ENCODE measurements at regions not wholly inside any gene's neighbourhood (a gene's known extent, or its start where the extent isn't known, plus 50 kb on each side); places are given as distances from the start of the nearest gene placed in this dataset.
"Not testable (repeated sequence)": the region's sequence is repeated elsewhere in the genome, so short reads cannot be mapped to it uniquely, and the experiment has no call there.

DNA sequence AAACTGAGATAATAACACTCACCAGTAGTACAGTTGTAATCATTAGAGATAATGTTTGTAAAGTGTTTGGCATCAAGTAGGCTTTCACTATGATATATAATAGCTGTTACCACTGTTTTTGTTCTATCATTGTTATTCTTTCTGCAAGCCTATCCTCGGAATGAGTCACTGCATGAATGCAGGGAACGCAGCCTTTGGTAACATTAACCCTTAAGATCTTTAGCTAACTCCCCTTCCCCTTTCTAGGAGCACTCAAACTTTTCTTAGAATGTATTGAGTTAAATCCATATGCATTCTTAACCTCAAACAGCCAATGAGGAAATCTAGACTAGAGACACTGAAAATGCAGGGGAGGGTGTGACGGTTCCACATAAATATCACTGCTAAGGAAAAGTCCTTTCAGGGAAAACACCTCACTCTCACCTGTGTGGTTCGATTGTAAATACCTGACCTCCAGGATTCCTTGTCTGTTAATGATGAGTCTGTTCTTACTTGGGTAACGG is 467.3 kb downstream of the SETD4 start:
- ATAC-seq, result no peak
- 37 to 47% methylated on average over 5 of the region's 5 CpGs for WGBS, 2 donors
- Histone ChIP-seq H3K27ac (no peak overlapping the region), H3K4me3 (no peak overlapping the region), H3K9me3 (peaks cover 0 to 5% (median 0%) of the 10 kb centered on the region in 11 donors), H3K4me1 (no peaks in the 10 kb centered on the region), H3K27me3 (peaks cover 0 to 21% (median 0%) of the 10 kb centered on the region in 7 donors), H3K36me3 (no peaks in the 10 kb centered on the region)
- intact Hi-C loops (cut with DNase I), result no loop called here
- TF ChIP-seq, protein P1, sequence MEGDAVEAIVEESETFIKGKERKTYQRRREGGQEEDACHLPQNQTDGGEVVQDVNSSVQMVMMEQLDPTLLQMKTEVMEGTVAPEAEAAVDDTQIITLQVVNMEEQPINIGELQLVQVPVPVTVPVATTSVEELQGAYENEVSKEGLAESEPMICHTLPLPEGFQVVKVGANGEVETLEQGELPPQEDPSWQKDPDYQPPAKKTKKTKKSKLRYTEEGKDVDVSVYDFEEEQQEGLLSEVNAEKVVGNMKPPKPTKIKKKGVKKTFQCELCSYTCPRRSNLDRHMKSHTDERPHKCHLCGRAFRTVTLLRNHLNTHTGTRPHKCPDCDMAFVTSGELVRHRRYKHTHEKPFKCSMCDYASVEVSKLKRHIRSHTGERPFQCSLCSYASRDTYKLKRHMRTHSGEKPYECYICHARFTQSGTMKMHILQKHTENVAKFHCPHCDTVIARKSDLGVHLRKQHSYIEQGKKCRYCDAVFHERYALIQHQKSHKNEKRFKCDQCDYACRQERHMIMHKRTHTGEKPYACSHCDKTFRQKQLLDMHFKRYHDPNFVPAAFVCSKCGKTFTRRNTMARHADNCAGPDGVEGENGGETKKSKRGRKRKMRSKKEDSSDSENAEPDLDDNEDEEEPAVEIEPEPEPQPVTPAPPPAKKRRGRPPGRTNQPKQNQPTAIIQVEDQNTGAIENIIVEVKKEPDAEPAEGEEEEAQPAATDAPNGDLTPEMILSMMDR (IDR thresholded peaks at IDR 0.05), result no peak
- DNase-seq, result no peak

DNA sequence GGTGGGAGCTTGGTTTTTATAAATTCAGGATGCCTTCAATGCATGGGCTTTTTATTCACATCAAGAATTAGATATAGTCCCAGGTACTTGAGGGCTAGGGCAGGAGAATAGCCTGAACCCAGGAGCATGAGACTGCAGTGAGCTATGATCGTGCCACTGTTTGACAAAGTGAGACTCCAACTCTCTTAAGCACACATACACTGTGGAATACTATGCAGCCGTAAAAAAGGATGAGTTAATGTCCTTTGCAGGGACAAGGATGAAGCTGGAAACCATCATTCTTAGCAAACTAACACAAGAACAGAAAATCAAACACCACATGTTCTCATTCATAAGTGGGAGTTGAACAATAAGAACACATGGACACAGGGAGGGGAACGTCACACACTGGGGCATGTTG is 470.0 kb downstream of the SETD4 start:
- H3K27me3 ChIP-seq, result peaks cover 0 to 23% (median 7%) of the 10 kb centered on the region in 7 donors
- DNase-seq; H3K4me1 ChIP-seq; H3K36me3 ChIP-seq; H3K27ac ChIP-seq; H3K9me3 ChIP-seq; ATAC-seq; intact Hi-C loops (cut with DNase I); H3K4me3 ChIP-seq: not testable (repeated sequence)
- WGBS, 2 donors, result 90% methylated on average over 3 of the region's 3 CpGs

DNA sequence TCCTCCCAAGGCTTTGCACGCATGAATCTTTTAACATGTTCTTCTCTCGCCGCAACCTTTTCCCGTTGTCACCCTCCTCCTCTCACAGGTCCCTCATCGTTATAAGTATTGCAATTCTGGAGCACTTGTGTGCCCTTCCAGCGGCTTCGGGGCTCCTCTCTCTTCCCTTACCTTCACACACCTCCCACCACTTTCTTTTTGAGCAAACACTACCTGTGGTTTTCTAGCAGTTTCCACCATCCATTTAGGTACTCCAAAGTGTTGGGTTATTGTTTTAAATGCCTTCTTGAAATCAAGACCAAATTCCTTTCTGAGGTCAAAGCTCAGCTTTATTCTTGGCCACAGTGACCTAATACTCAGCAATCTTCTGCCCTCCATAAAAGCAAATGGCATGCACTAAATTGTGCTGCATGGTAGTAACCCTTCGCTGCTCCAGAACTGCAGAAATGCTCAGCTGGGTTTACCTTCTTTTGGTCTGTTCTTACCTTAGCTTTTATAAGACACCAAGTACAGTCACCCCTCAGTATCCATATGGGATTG is 472.4 kb downstream of the SETD4 start:
- Histone ChIP-seq H3K4me3 (no peak overlapping the region), H3K9me3 (peaks cover 0 to 5% (median 0%) of the 10 kb centered on the region in 11 donors), H3K4me1 (peaks cover 0 to 5% (median 0%) of the 10 kb centered on the region in 9 donors), H3K36me3 (no peaks in the 10 kb centered on the region), H3K27me3 (peaks cover 0 to 27% (median 7%) of the 10 kb centered on the region in 7 donors), H3K27ac (no peak overlapping the region)
- WGBS, 2 donors, result 94% methylated on average over 8 of the region's 8 CpGs
- TF ChIP-seq, protein P1 (IDR thresholded peaks at IDR 0.05), result no peak
- intact Hi-C loops (cut with DNase I), result no loop called here
- DNase-seq (no peak), ATAC-seq (no peak)

DNA sequence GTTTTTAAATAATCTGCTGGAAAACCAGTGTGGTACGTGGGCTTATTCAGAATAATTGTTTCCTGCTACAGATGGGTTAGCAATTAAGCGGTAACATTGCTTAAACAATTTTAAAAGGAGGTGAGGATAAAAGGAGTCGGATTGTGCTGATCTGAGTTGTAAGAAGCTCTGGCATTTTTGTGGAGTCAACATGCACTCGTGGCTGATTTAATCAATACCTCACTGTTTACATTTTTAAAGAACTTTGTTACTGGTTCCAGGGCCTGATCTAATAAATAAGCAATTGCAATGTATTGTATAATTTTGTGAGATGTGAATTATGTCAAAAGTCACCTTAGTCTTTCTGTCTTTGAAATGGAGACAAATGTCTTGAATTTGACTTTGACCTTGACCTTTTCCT is 474.0 kb downstream of the SETD4 start:
- Histone ChIP-seq H3K4me3 (no peak overlapping the region), H3K27me3 (peaks cover 0 to 23% (median 7%) of the 10 kb centered on the region in 7 donors), H3K36me3 (no peaks in the 10 kb centered on the region), H3K27ac (no peak overlapping the region), H3K9me3 (peaks cover 0 to 5% (median 0%) of the 10 kb centered on the region in 11 donors), H3K4me1 (peaks cover 0 to 17% (median 0%) of the 10 kb centered on the region in 9 donors)
- WGBS, 2 donors, result 54 to 70% methylated on average over 4 of the region's 4 CpGs
- ATAC-seq (no peak), DNase-seq (no peak)
- intact Hi-C loops (cut with DNase I), result no loop called here
- TF ChIP-seq, protein P1 (IDR thresholded peaks at IDR 0.05), result no peak

GRCh38 chr21:35585878-35586277 is 474.4 kb downstream of the SETD4 start:
- Histone ChIP-seq H3K27me3 (peaks cover 0 to 23% (median 7%) of the 10 kb centered on the region in 7 donors), H3K9me3 (peaks cover 0 to 5% (median 0%) of the 10 kb centered on the region in 11 donors), H3K27ac (no peak overlapping the region), H3K4me1 (peaks cover 0 to 17% (median 0%) of the 10 kb centered on the region in 9 donors), H3K4me3 (no peak overlapping the region), H3K36me3 (no peaks in the 10 kb centered on the region)
- DNase-seq (no peak), ATAC-seq (no peak)
- WGBS, 2 donors, result 69 to 74% methylated on average over 5 of the region's 5 CpGs
- intact Hi-C loops (cut with DNase I), result no loop called here
- TF ChIP-seq, protein P1 (IDR thresholded peaks at IDR 0.05), result no peak

Measured in heart right ventricle (tissue), 16 donors.